GM12878 (cell line): ENCODE measurements at regions not wholly inside any gene's neighbourhood (a gene's known extent, or its start where the extent isn't known, plus 50 kb on each side); places are given as distances from the start of the nearest gene placed in this dataset.

Experiments
- ATAC-seq: fragments of 200-7000 bp; cut with Tn5 transposase; 3 replicates; pipeline ENCODE4 v1.9.1; 2020; ENCODE audit warnings: mild to moderate bottlenecking, moderate library complexity
- BruUV-seq: library from RNA; stranded (reverse); fragments of 400-500 nt; replicated peaks from 2 replicates; lab custom pipeline; 2021; lab: Mats Ljungman, UMichigan
- CTCF ChIA-PET: fragments of 300-600 bp; sonication (Branson Sonifier 250); formaldehyde crosslinking; extraction: SDS; loops from one replicate; lab custom pipeline; 2021; ENCODE audit warnings: inconsistent platforms; lab: Yijun Ruan, JAX
- POLR2A ChIA-PET: fragments of 350-600 bp; formaldehyde crosslinking; extraction: SDS; loops from one replicate; lab custom pipeline; 2021; ENCODE audit warnings: inconsistent platforms; lab: Charles Lee
- RAD21 ChIA-PET: fragments of 300-600 bp; sonication (Branson Sonifier 250); formaldehyde crosslinking; loops from one replicate; lab custom pipeline; 2023; ENCODE audit warnings: antibody characterized with exemption; ENCODE audit not compliant: unreplicated experiment; lab: Charles Lee
- SMC1A ChIA-PET: fragments of 300-600 bp; sonication (Branson Sonifier 250); formaldehyde crosslinking; loops from one replicate; lab custom pipeline; 2023; ENCODE audit not compliant: unreplicated experiment, uncharacterized antibody; lab: Charles Lee
- DNase-seq: peaks from one replicate; pipeline ENCODE4 v3.0.0-alpha.2; 2011; ENCODE audit warnings: low read depth, low spot score
- FAIRE-seq: peaks from 3 replicates; lab custom pipeline; 2011; peaks lifted over from hg19 to GRCh38; lab: Jason Lieb, UNC
- H2AFZ ChIP-seq: 2 replicates; pipeline ENCODE4 v1.6.0; 2011; ENCODE audit warnings: low read depth, low read length, control low read depth; ENCODE audit not compliant: control insufficient read depth
- H3K27ac ChIP-seq: 2 replicates; pipeline ENCODE4 v1.5.1; 2011; ENCODE audit warnings: control low read depth; ENCODE audit not compliant: control insufficient read depth, insufficient read depth
- H3K27me3 ChIP-seq, 2 experiments: replicated peaks in 1 of 2; 2 replicates each; pipeline versions ENCODE4 v1.6.0 to v1.6.1; 2011; ENCODE audit warnings: low read length in 1 of 2; ENCODE audit not compliant: control insufficient read depth in 2 of 2, insufficient read depth in 2 of 2
- H3K36me3 ChIP-seq, 2 experiments: 2 replicates each; pipeline ENCODE4 v1.5.1; 2011; ENCODE audit warnings: low read length in 1 of 2; ENCODE audit not compliant: control insufficient read depth in 2 of 2, insufficient read depth in 2 of 2
- H3K4me1 ChIP-seq: 2 replicates; pipeline ENCODE4 v1.6.1; 2011; ENCODE audit warnings: mild to moderate bottlenecking, low read length, moderate library complexity, mixed read lengths; ENCODE audit not compliant: control insufficient read depth, insufficient read depth
- H3K4me2 ChIP-seq: 2 replicates; pipeline ENCODE4 v1.6.0; 2011; ENCODE audit warnings: control low read depth; ENCODE audit not compliant: control insufficient read depth, insufficient read depth
- H3K4me3 ChIP-seq: fragments of 200-600 bp; sonication (generic); 2 replicates; pipeline ENCODE4 v1.5.1; 2016
- H3K79me2 ChIP-seq: 2 replicates; pipeline ENCODE4 v1.6.0; 2011; ENCODE audit warnings: low read length; ENCODE audit not compliant: control insufficient read depth, insufficient read depth
- H3K9ac ChIP-seq: 2 replicates; pipeline ENCODE4 v1.8.0; 2011; ENCODE audit warnings: low read length, control low read depth, mixed read lengths; ENCODE audit not compliant: control insufficient read depth, insufficient read depth
- H3K9me3 ChIP-seq: replicated peaks from 3 replicates; pipeline ENCODE4 v1.5.1; 2011; ENCODE audit warnings: mild to moderate bottlenecking, low read length; ENCODE audit not compliant: control insufficient read depth, insufficient read depth
- H4K20me1 ChIP-seq: 2 replicates; pipeline ENCODE4 v1.6.0; 2011; ENCODE audit not compliant: control insufficient read depth, insufficient read depth
- ATF7 ChIP-seq: fragments of 450-650 bp; IDR thresholded peaks from 2 replicates; pipeline ENCODE4 v1.6.1; 2016; ENCODE audit warnings: low read depth, mild to moderate bottlenecking
- BACH1 ChIP-seq: fragments of 450-650 bp; IDR thresholded peaks from 2 replicates; pipeline ENCODE4 v1.6.1; 2017; ENCODE audit warnings: mild to moderate bottlenecking, borderline replicate concordance
- BRCA1 ChIP-seq: IDR thresholded peaks from 2 replicates; pipeline ENCODE4 v1.6.1; 2011; ENCODE audit warnings: low read depth, low read length, improper control_type of control experiment
- E4F1 ChIP-seq: fragments of 450-650 bp; IDR thresholded peaks from 2 replicates; pipeline ENCODE4 v1.6.1; 2018; ENCODE audit warnings: borderline replicate concordance, mild to moderate bottlenecking; ENCODE audit not compliant: partially characterized antibody
- ETV6 ChIP-seq, 2 experiments: fragments of 450-650 bp in 1 of 2; IDR thresholded peaks in 1 of 2; conservative IDR thresholded peaks in 1 of 2; 2 replicates each; pipeline ENCODE4 v1.6.1; 2014; ENCODE audit warnings: antibody characterized with exemption in 1 of 2, borderline replicate concordance in 1 of 2, low read depth in 1 of 2, mild to moderate bottlenecking in 1 of 2, moderate library complexity in 1 of 2
- FOXM1 ChIP-seq: IDR thresholded peaks from 2 replicates; pipeline ENCODE4 v1.6.1; 2012; ENCODE audit warnings: low read depth, mild to moderate bottlenecking, inconsistent platforms, low read length, moderate library complexity
- HDAC2 ChIP-seq: fragments of 200-600 bp; sonication (generic); IDR thresholded peaks from 2 replicates; pipeline ENCODE4 v1.6.1; 2017
- IRF4 ChIP-seq: IDR thresholded peaks from 2 replicates; pipeline ENCODE4 v1.6.1; 2011; ENCODE audit warnings: low read depth, low read length
- JUNB ChIP-seq: IDR thresholded peaks from 2 replicates; pipeline ENCODE4 v1.6.1; 2016; ENCODE audit warnings: antibody characterized with exemption, mild to moderate bottlenecking
- MEF2A ChIP-seq: IDR thresholded peaks from 2 replicates; pipeline ENCODE4 v1.6.1; 2011; ENCODE audit warnings: low read depth, mild to moderate bottlenecking, low read length, moderate library complexity; ENCODE audit not compliant: insufficient read depth
- RELB ChIP-seq: fragments of 450-650 bp; IDR thresholded peaks from 2 replicates; pipeline ENCODE4 v1.6.1; 2017; ENCODE audit warnings: low read depth, mild to moderate bottlenecking, moderate library complexity
- REST ChIP-seq: IDR thresholded peaks from 2 replicates; pipeline ENCODE4 v1.6.1; 2012; ENCODE audit warnings: mild to moderate bottlenecking, low read depth, low read length
- RFX5 ChIP-seq: IDR thresholded peaks from 2 replicates; pipeline ENCODE4 v1.6.1; 2011; ENCODE audit warnings: low read depth, low read length, improper control_type of control experiment
- SREBF1 ChIP-seq: IDR thresholded peaks from 2 replicates; pipeline ENCODE4 v1.6.1; 2012; ENCODE audit warnings: mild to moderate bottlenecking, low read length
- SREBF2 ChIP-seq: IDR thresholded peaks from 2 replicates; pipeline ENCODE4 v1.6.1; 2012; ENCODE audit warnings: mild to moderate bottlenecking, low read length
- ZNF274 ChIP-seq: IDR thresholded peaks from one replicate; pipeline ENCODE4 v1.8.0; 2011; ENCODE audit not compliant: insufficient read length, insufficient read depth
- WGBS: methylation state at CpG from one replicate; pipeline ENCODE4 v1.1.6; 2016; ENCODE audit warnings: low lambda C conversion rate; ENCODE audit not compliant: insufficient replicate concordance, insufficient coverage; ENCODE audit errors: missing lambda C conversion rate; 5-methylcytosine and 5-hydroxymethylcytosine counted together
- in situ Hi-C: fragments of 300-500 bp; cut with MboI; formaldehyde crosslinking; loops from 9 replicates; pipeline ENCODE4 v1.14.3; 2018; ENCODE audit warnings: mixed read lengths
- intact Hi-C: fragments of 100-400 bp; cut with micrococcal nuclease; formaldehyde crosslinking; loops from one replicate; pipeline ENCODE4 v1.14.2; 2022; ENCODE audit not compliant: unreplicated experiment

- TF ChIP-seq SREBF2 (no peak), ATF7 (no peak), BRCA1 (no peak)
These were observed 124.4 kb upstream of the LUZP2 start (continued) for GRCh38 chr11:24372491-24372890.

- no peak for DNase-seq
- ChIA-PET SMC1A (interaction anchor here (1.6 kb wide), 1 partner anchor 22 kb away, joined by 4 read pairs; no protein-coding TSS in a partner anchor), RAD21 (no interaction called here), CTCF (interaction anchor here (1.1 kb wide), 1 partner anchor 13 kb away, joined by 5 read pairs; no protein-coding TSS in a partner anchor), POLR2A (no interaction called here)
- no peaks in the 10 kb centered on the region for H3K79me2 ChIP-seq
- no peak for ATAC-seq
- no peak for FAIRE-seq
- no peak overlapping the region for H3K4me2 ChIP-seq
- intact Hi-C loops (no loop called here), in situ Hi-C loops (no loop called here)
- 0% methylated on average over 1 of the region's 1 CpG for WGBS
- no peaks in the 10 kb centered on the region for H4K20me1 ChIP-seq
- no peak overlapping the region for H3K4me3 ChIP-seq
- H3K27me3 ChIP-seq, result no peaks in the 10 kb centered on the region
- H3K9me3 ChIP-seq, result no peaks in the 10 kb centered on the region
- no peaks in the 10 kb centered on the region for H3K4me1 ChIP-seq
- no peak overlapping the region for H2AFZ ChIP-seq
- no peak overlapping the region for H3K27ac ChIP-seq
- BruUV-seq, result no TSS peak
- no peak overlapping the region for H3K9ac ChIP-seq
- H3K36me3 ChIP-seq, result no peaks in the 10 kb centered on the region
- TF ChIP-seq ETV6 (conservative IDR thresholded peaks at IDR 0.05 in 1 of 2, IDR thresholded peaks at IDR 0.05 in 1 of 2; ENCODE audit: borderline replicate concordance in 1 of 2, low read depth in 1 of 2) (no peak), MEF2A (no peak), RFX5 (no peak), ZNF274 (no peak), SREBF1 (no peak), REST (no peak), JUNB (no peak), FOXM1 (no peak), BACH1 (no peak), RELB (no peak), E4F1 (no peak), HDAC2 (no peak), IRF4 (no peak)
These were observed 123.3 kb upstream of the LUZP2 start for GRCh38 chr11:24373516-24373915.
